Activated naive CD8-positive, alpha-beta T cell (primary cell): ENCODE measurements at regions not wholly inside any gene's neighbourhood (a gene's known extent, or its start where the extent isn't known, plus 50 kb on each side); places are given as distances from the start of the nearest gene placed in this dataset.

ENCODE experiments used
- H3K27ac Mint-ChIP-seq: one replicate; pipeline ENCODE4 v1.8.0; 2021; ENCODE audit warnings: mixed read lengths
- H3K27me3 Mint-ChIP-seq: one replicate; pipeline ENCODE4 v1.8.0; 2021; ENCODE audit warnings: mixed read lengths
- H3K36me3 Mint-ChIP-seq: one replicate; pipeline ENCODE4 v1.8.0; 2021; ENCODE audit warnings: mixed read lengths
- H3K4me1 Mint-ChIP-seq: one replicate; pipeline ENCODE4 v1.8.0; 2021; ENCODE audit warnings: low read depth, mixed read lengths
- H3K4me3 Mint-ChIP-seq: one replicate; pipeline ENCODE4 v1.8.0; 2021; ENCODE audit warnings: mild to moderate bottlenecking, mixed read lengths
- H3K9me3 Mint-ChIP-seq: one replicate; pipeline ENCODE4 v1.8.0; 2021; ENCODE audit warnings: low read depth, mixed read lengths

DNA sequence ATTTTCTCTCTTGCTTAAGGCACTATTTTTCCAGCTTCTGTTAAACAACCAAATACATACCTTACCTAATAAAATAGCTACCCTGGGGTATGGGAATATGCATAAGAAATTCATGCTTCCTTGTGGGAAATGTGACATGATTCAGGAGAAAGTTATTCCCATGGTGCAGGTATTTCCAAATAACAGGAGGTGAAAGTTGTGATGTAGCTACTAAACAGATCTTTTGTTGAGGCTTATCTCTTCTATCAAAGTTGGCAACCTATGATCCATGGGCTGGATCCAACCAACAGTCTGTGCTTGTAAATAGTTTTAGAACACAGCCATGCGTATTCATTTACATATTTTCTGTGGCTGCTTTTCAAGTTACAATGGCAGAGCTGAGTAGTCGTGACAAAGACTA lies 177.8 kb upstream of the NBEA start:
- Mint-ChIP-seq H3K9me3 (no peaks in the 10 kb centered on the region), H3K36me3 (no peaks in the 10 kb centered on the region), H3K4me3 (no peak overlapping the region), H3K27ac (no peak overlapping the region), H3K27me3 (no peaks in the 10 kb centered on the region), H3K4me1 (no peaks in the 10 kb centered on the region)

DNA sequence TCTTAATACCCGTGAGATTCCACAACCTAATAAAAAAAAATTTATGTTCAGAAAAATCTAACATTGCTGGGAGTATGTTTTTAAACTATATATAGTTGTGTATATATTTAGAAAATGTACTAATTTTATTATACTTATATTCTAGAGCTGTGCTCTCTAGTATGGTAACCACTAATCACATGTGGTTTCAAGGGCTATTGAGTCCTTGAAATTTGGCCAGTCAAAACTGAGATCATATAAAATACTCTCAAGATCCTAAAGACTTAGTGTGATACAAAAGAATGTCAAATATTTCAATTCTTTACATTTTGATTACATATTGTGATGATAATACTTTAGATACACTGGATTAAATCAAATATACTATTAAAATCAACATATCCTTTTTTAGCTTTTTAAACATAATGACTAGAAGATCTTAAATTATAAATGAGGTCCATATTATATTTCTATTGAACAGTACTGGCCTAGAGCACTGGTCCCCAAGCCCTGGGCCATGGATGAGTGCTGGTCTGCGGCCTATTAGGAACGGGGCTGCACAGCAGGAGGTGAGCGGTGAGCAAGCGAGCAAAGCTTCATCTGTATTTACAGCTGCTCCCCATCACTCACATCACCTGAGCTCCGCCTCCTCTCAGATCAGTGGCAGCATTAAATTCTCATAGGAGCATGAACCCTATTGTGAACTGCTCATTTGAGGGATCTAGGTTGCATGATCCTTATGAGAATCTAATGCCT lies 176.5 kb upstream of the NBEA start:
- no peak overlapping the region for H3K4me3 Mint-ChIP-seq
- no peaks in the 10 kb centered on the region for H3K27me3 Mint-ChIP-seq
- no peaks in the 10 kb centered on the region for H3K9me3 Mint-ChIP-seq
- H3K27ac Mint-ChIP-seq: no peak overlapping the region
- no peaks in the 10 kb centered on the region for H3K4me1 Mint-ChIP-seq
- no peaks in the 10 kb centered on the region for H3K36me3 Mint-ChIP-seq

DNA sequence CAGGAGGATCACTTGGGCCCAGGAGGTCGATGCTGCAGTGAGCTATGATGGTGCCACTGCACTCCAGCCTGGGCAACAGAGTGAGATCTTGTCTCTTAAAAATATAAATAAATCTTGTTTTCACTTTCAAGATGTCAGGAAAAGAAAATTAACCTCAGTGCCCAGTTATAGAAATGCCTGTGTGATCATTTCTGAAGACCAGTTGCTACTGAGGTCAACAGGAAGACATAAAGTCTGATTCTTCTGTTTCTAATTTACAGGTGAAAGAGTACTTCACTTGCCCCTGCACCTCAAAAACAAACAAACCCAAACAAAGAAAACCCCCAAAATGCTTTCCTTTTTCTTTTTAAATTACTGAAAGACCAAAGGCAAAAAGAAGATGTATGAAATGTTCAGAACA lies 174.3 kb upstream of the NBEA start:
- no peaks in the 10 kb centered on the region for H3K4me1 Mint-ChIP-seq
- no peak overlapping the region for H3K27ac Mint-ChIP-seq
- no peak overlapping the region for H3K4me3 Mint-ChIP-seq
- H3K9me3 Mint-ChIP-seq: no peaks in the 10 kb centered on the region
- H3K36me3 Mint-ChIP-seq: no peaks in the 10 kb centered on the region
- H3K27me3 Mint-ChIP-seq: no peaks in the 10 kb centered on the region

DNA sequence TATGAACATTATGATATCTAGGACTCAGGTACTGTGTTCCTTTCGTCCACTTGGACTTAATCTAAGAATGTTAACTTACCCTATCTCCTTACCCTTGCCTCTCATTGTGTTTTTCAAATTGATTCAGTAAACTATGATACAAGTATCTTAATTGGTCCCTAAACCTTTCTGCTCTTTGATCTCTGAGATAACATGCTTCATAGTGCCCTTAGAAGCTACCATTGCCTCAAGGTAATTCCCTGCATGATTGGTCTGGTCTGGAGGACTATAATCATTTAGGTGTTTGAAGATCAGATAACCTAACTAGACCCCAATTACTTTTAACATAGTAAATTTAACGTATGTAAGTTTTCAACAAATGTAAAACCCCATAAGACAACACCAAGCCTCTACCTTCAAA lies 169.9 kb upstream of the NBEA start:
- no peaks in the 10 kb centered on the region for H3K27me3 Mint-ChIP-seq
- no peaks in the 10 kb centered on the region for H3K9me3 Mint-ChIP-seq
- no peaks in the 10 kb centered on the region for H3K36me3 Mint-ChIP-seq
- no peaks in the 10 kb centered on the region for H3K4me1 Mint-ChIP-seq
- H3K4me3 Mint-ChIP-seq: no peak overlapping the region
- H3K27ac Mint-ChIP-seq: no peak overlapping the region

DNA sequence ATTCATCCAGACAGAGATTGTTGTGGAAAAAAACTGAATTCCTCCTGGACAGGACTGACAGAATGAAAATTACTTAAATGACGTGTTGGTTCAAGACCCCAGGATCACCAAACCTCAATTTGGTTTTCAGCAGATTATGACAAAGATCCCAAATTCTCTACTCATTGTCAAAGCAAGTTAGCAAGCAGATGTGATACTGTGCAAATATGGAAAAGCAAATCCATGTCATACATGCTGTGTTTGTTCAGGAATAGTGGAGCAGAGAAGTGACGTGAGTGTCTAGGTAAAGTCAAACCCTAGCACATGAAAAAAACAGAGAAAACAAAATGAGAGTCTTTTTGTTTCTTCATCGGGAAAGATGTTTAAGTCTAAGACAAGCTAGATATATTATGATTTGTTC lies 169.2 kb upstream of the NBEA start:
- Mint-ChIP-seq H3K9me3 (no peaks in the 10 kb centered on the region), H3K36me3 (no peaks in the 10 kb centered on the region), H3K27me3 (no peaks in the 10 kb centered on the region), H3K27ac (no peak overlapping the region), H3K4me1 (no peaks in the 10 kb centered on the region), H3K4me3 (no peak overlapping the region)

DNA sequence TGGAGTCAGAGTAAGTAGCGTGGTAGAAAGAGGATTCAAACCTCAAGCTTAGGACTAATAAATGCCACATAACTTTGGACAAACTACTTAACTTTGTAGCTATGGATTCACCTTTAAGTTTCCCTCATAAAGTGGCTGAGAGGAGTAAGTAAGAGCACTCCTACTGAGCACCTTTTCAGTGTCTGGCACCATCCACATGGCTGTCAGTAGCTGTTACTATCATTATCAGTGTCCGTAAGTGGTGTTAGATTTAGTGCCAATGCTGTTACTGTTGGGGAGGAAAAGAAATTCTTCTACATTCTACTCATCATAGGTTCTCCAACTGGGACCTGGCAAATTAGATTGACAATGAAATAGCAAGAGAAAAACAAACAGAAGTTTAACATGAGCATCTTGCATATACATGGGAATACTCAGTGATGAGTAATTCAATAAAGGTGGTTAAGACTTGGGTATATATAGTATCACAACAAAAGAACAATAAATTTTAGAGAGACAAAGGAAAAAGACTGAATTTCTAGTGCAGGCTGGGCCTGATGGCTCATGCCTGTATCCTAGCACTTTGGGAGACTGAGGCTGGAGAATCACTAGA lies 165.6 kb upstream of the NBEA start:
- Mint-ChIP-seq H3K27me3 (peaks cover 1% of the 10 kb centered on the region), H3K4me3 (no peak overlapping the region), H3K27ac (no peak overlapping the region), H3K4me1 (no peaks in the 10 kb centered on the region), H3K9me3 (no peaks in the 10 kb centered on the region), H3K36me3 (no peaks in the 10 kb centered on the region)

DNA sequence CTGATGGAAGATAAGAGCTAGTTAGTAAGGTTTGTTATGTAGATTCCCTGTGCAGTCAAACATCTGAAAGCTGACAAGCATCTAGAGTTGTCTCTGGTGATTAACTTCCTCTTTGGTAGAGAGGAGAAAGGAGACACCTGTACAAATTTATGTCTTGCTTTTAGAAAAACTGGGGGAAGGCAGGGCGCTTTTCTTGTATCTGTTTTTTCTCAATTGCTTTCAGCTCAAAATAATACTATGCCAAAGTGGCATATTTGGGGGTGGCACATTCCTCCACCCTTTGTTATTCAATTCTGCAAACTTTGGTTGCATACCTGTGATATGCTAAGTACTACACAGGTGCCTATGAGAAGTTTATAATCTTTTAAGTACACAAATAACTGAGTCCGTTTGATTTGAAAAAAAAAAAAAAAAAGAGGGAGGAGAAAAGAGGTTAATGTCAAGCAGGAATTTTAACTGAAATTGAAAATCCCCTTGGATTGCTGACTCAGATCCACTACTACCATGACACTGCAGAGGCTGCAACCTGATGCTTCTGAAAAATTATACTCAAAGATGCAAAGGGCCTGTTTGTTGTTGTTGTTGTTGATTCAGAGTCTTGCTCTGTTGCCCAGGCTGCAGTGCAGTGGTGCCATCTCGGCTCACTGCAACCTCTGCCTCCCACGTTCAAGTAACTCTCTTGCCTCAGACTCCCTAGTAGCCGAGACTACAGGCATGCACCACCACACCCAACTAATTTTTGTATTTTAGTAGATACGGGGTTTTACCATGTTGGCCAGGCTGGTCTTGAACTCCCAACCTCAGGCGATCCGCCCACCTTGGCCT lies 164.8 kb upstream of the NBEA start:
- Mint-ChIP-seq H3K4me1 (no peaks in the 10 kb centered on the region), H3K4me3 (no peak overlapping the region), H3K27me3 (peaks cover 1% of the 10 kb centered on the region), H3K9me3 (no peaks in the 10 kb centered on the region), H3K27ac (no peak overlapping the region), H3K36me3 (no peaks in the 10 kb centered on the region)

DNA sequence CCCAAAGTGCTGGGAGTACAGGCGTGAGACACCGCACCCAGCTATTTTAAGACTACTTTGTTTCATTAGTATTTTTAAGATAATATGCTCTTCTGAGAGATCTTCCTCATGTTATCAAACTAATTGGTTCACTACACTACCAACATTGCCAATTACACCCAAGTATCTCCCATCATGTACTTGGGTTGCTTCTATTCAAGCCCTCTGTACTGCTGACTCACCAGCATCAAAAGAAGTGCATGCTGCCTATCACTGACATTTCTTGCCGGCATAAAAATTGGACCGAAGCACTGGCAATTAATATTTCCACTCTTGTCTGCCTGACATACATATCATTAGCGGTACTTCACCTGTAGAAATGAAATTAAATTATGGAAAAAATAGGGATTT lies 164.2 kb upstream of the NBEA start:
- no peak overlapping the region for H3K4me3 Mint-ChIP-seq
- H3K9me3 Mint-ChIP-seq: no peaks in the 10 kb centered on the region
- H3K27ac Mint-ChIP-seq: no peak overlapping the region

DNA sequence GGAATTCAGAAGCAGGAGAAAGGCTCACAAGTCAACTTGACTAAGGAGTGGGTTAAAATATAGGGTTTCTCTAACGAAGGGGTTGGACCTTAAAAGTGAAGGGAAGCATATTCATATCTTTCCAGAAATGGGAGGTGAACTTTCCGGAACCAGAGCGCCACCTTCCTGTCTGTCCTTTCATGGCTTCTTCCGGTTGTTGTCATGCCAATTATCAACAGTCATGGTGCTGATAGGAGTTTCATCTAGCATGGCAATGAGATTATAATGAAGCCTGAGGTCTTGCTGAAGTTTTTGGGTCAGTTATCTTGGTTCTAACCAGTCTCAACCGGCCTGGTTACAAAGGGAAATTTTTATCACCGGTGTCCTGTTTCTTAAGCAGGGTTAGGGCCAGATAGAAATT lies 162.9 kb upstream of the NBEA start:
- no peaks in the 10 kb centered on the region for H3K9me3 Mint-ChIP-seq
- no peak overlapping the region for H3K27ac Mint-ChIP-seq
- H3K4me3 Mint-ChIP-seq: no peak overlapping the region
- H3K27me3 Mint-ChIP-seq: peaks cover 1% of the 10 kb centered on the region
- H3K4me1 Mint-ChIP-seq: no peaks in the 10 kb centered on the region
- H3K36me3 Mint-ChIP-seq: no peaks in the 10 kb centered on the region

More for the DNA sequence above, 164.2 kb upstream of the NBEA start:
- Mint-ChIP-seq H3K4me1 (no peaks in the 10 kb centered on the region), H3K36me3 (no peaks in the 10 kb centered on the region), H3K27me3 (peaks cover 1% of the 10 kb centered on the region)

DNA sequence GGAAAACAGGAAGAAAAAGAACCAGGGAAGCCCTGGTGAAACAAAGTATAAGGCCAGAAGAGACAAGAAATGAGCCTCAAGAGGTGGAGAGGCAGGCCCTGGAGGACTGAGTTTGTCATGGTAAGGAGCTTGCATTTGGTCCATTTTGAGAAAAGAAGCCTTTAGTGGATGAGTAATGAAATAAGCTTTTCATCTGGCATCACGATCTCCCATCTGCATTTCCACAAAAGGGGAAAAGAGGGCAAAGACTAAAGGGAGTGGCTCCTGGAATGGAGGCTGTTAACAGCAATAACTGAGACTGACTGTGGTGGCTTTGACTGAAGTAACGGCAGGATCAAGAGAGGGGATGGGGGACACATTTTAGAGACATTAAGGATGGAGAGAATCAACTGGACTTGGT lies 148.8 kb upstream of the NBEA start:
- H3K9me3 Mint-ChIP-seq: peaks cover 9% of the 10 kb centered on the region
- H3K27ac Mint-ChIP-seq: no peak overlapping the region
- no peaks in the 10 kb centered on the region for H3K4me1 Mint-ChIP-seq
- H3K27me3 Mint-ChIP-seq: peaks cover 1% of the 10 kb centered on the region
- no peaks in the 10 kb centered on the region for H3K36me3 Mint-ChIP-seq
- no peak overlapping the region for H3K4me3 Mint-ChIP-seq

DNA sequence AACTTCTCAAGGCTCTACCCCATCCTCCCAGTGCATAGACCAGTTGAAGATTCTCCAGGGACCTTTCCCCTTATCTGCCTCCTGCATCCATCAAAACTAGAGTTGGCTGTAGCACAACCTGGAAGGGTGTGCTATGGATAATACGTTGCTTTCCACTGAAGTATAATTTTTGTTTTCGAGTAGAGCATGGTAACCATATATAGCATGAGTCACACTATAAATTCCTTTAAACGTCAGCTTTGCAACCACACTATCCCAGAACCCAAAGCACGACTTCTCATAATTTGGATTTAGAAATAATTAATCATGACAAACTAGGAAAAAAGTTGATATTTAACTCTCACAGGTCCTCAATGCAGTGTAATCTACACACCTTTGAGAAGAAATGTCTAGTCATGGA lies 138.3 kb upstream of the NBEA start:
- Mint-ChIP-seq H3K27me3 (peaks cover 2% of the 10 kb centered on the region), H3K4me3 (no peak overlapping the region), H3K36me3 (no peaks in the 10 kb centered on the region), H3K4me1 (no peaks in the 10 kb centered on the region), H3K27ac (no peak overlapping the region), H3K9me3 (no peaks in the 10 kb centered on the region)

DNA sequence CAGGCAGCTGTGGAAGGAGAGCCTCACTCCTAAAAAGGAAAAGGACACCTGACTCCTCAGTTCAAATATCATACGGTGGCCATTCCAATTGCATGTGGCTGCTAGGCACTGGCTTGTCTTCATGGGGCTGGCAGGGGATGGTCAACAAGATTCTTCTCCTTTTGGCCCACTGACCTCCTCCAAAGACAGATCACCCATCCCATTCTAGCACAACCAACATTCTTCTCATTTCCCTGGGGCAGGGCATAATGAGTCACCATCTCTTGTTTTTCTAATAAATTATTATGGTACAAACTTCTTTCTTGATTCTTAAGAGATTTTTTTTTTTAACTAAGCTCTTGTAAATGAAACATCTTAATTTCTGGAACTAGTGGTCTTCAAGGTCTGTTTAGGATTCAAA lies 136.7 kb upstream of the NBEA start:
- H3K4me3 Mint-ChIP-seq: no peak overlapping the region
- H3K9me3 Mint-ChIP-seq: no peaks in the 10 kb centered on the region
- no peaks in the 10 kb centered on the region for H3K27me3 Mint-ChIP-seq
- H3K4me1 Mint-ChIP-seq: no peaks in the 10 kb centered on the region
- no peaks in the 10 kb centered on the region for H3K36me3 Mint-ChIP-seq
- H3K27ac Mint-ChIP-seq: no peak overlapping the region

DNA sequence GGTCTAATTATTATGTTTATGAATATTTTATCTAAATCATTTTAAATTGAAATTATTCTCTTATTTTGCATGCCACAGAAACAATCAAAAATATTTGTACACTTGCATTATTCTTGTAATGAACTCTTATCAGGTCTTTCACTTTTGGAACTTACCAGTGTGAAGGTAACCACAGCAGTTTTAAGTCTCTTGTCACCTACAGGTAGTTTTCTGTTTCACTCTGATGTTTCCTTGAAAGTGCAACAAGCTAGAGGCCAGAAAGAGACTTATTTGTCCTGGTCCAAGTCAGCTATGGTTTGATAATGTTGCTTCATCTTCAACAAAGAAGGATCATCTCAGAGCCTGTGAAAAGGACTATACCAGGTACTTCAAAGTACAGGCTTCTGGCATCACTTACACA lies 133.4 kb upstream of the NBEA start:
- H3K27ac Mint-ChIP-seq: no peak overlapping the region
- H3K27me3 Mint-ChIP-seq: no peaks in the 10 kb centered on the region
- no peak overlapping the region for H3K4me3 Mint-ChIP-seq
- no peaks in the 10 kb centered on the region for H3K4me1 Mint-ChIP-seq
- peaks cover 15% of the 10 kb centered on the region for H3K9me3 Mint-ChIP-seq
- no peaks in the 10 kb centered on the region for H3K36me3 Mint-ChIP-seq

DNA sequence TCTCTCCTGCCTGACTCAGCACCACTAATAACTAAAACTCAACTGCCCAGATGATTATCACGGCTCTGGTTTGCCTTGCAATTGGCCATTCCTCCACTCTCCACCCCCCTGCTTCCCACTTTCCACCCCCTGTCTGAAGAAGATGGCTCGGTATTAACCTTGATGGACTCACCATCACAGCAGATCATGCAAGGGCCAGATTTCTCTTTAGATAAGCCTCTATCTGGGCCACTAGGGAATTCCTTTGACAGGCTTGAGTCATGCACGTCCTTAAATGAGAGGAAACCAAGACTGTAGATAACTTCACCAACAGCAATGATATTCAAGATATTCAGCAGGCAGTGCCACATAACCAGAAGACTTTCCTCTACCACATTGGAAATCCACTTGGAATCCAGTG lies 131.1 kb upstream of the NBEA start:
- Mint-ChIP-seq H3K27ac (no peak overlapping the region), H3K4me1 (no peaks in the 10 kb centered on the region), H3K36me3 (no peaks in the 10 kb centered on the region), H3K4me3 (no peak overlapping the region), H3K9me3 (peaks cover 15% of the 10 kb centered on the region), H3K27me3 (no peaks in the 10 kb centered on the region)

DNA sequence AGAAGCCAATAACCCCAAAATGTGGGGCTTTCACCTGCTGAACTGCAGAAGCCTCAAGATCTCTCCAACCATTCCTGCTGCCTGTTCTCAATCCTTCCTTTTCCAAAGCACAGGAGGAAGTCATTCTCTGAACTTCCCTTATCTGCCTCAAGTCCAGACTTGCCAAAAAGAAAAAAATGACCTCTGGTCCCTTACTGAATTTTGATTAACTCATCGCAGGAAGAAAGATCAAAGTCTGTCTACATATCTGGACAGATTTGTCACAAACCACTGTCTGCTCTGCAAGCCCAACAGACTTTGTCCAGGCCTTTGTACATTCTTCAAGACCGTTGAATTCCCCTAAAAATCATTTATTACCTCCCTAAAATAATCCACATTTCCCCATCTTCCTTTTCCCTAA lies 126.5 kb upstream of the NBEA start:
- Mint-ChIP-seq H3K36me3 (no peaks in the 10 kb centered on the region), H3K4me3 (no peak overlapping the region), H3K4me1 (no peaks in the 10 kb centered on the region), H3K9me3 (peaks cover 15% of the 10 kb centered on the region), H3K27ac (no peak overlapping the region), H3K27me3 (no peaks in the 10 kb centered on the region)
